SK-N-SH treated with all-trans-retinoic acid at 6 μM for 48 hours (cell line): ENCODE measurements at regions not wholly inside any gene's neighbourhood (a gene's known extent, or its start where the extent isn't known, plus 50 kb on each side); places are given as distances from the start of the nearest gene placed in this dataset.

ENCODE experiments used
- ATAC-seq: fragments of 200-7000 bp; cut with Tn5 transposase; 3 replicates; pipeline ENCODE4 v1.9.1; 2020; ENCODE audit warnings: mild to moderate bottlenecking, moderate library complexity
- ARNTL ChIP-seq: fragments of 450-650 bp; formaldehyde crosslinking; IDR thresholded peaks from 2 replicates; pipeline ENCODE4 v1.5.0; 2020; ENCODE audit warnings: low read depth, mild to moderate bottlenecking, moderate library complexity, borderline replicate concordance
- ESRRG ChIP-seq: fragments of 250-450 bp; sonication (Bioruptor Pico); IDR thresholded peaks from 2 replicates; pipeline ENCODE4 v1.6.1; 2021; ENCODE audit warnings: mild to moderate bottlenecking
- ISL1 ChIP-seq: fragments of 250-450 bp; sonication (Bioruptor Pico); IDR thresholded peaks from 2 replicates; pipeline ENCODE4 v2.1.2; 2022; ENCODE audit warnings: mild to moderate bottlenecking, moderate library complexity
- OSR1 ChIP-seq: fragments of 250-450 bp; sonication (Bioruptor Pico); IDR thresholded peaks from 2 replicates; pipeline ENCODE4 v1.8.0; 2022; ENCODE audit warnings: moderate library complexity, mild to moderate bottlenecking, inconsistent platforms
- RARB ChIP-seq: fragments of 250-450 bp; sonication (Bioruptor Pico); IDR thresholded peaks from 2 replicates; pipeline ENCODE4 v1.8.0; 2021; ENCODE audit warnings: mild to moderate bottlenecking, moderate library complexity
- TCF4 ChIP-seq: fragments of 250-450 bp; sonication (Bioruptor Pico); IDR thresholded peaks from 2 replicates; pipeline ENCODE4 v1.8.0; 2021; ENCODE audit warnings: mild to moderate bottlenecking, moderate library complexity, borderline replicate concordance
- TOX ChIP-seq: fragments of 250-450 bp; sonication (Bioruptor Pico); IDR thresholded peaks from 2 replicates; pipeline ENCODE4 v1.8.0; 2021; ENCODE audit warnings: mild to moderate bottlenecking, moderate library complexity, borderline replicate concordance
- ZC3H10 ChIP-seq: fragments of 250-450 bp; sonication (Bioruptor Pico); IDR thresholded peaks from 2 replicates; pipeline ENCODE4 v1.5.1; 2021; ENCODE audit warnings: mild to moderate bottlenecking, moderate library complexity
- ZFP3 ChIP-seq: fragments of 250-450 bp; sonication (Bioruptor Pico); IDR thresholded peaks from 2 replicates; pipeline ENCODE4 v1.5.0; 2020; ENCODE audit warnings: mild to moderate bottlenecking, moderate library complexity
- ZFP30 ChIP-seq: fragments of 450-650 bp; formaldehyde crosslinking; IDR thresholded peaks from 2 replicates; pipeline ENCODE4 v1.5.0; 2022; ENCODE audit warnings: mild to moderate bottlenecking, moderate library complexity
- ZNF565 ChIP-seq: fragments of 450-650 bp; formaldehyde crosslinking; conservative IDR thresholded peaks from 2 replicates; pipeline ENCODE4 v1.5.0; 2020; ENCODE audit warnings: low read depth, mild to moderate bottlenecking, moderate library complexity
- ZNF70 ChIP-seq: fragments of 450-650 bp; formaldehyde crosslinking; IDR thresholded peaks from 2 replicates; pipeline ENCODE4 v1.5.0; 2020; ENCODE audit warnings: mild to moderate bottlenecking, moderate library complexity
- ZNF8 ChIP-seq: fragments of 450-650 bp; formaldehyde crosslinking; IDR thresholded peaks from 2 replicates; pipeline ENCODE4 v1.5.0; 2020; ENCODE audit warnings: mild to moderate bottlenecking, moderate library complexity
- TF ChIP-seq, protein P1 (sequence below): fragments of 250-450 bp; sonication (Bioruptor Pico); IDR thresholded peaks from 2 replicates; pipeline ENCODE4 v1.5.0; 2020; ENCODE audit warnings: mild to moderate bottlenecking, moderate library complexity
- TF ChIP-seq, protein P2 (sequence below): fragments of 250-450 bp; sonication (Bioruptor Pico); IDR thresholded peaks from 2 replicates; pipeline ENCODE4 v1.8.0; 2021; ENCODE audit warnings: low read depth, mild to moderate bottlenecking, moderate library complexity, borderline replicate concordance
- TF ChIP-seq, protein P3 (sequence below): fragments of 250-450 bp; sonication (Bioruptor Pico); IDR thresholded peaks from 2 replicates; pipeline ENCODE4 v1.5.1; 2020; ENCODE audit warnings: low read depth, mild to moderate bottlenecking, moderate library complexity
- TF ChIP-seq, protein P4 (sequence below): fragments of 250-450 bp; sonication (Bioruptor Pico); IDR thresholded peaks from 2 replicates; pipeline ENCODE4 v1.8.0; 2020; ENCODE audit warnings: mild to moderate bottlenecking, moderate library complexity, borderline replicate concordance
- TF ChIP-seq, protein P5 (sequence below): fragments of 250-450 bp; sonication (Bioruptor Pico); IDR thresholded peaks from 2 replicates; pipeline ENCODE4 v1.5.1; 2021; ENCODE audit warnings: mild to moderate bottlenecking, moderate library complexity

DNA sequence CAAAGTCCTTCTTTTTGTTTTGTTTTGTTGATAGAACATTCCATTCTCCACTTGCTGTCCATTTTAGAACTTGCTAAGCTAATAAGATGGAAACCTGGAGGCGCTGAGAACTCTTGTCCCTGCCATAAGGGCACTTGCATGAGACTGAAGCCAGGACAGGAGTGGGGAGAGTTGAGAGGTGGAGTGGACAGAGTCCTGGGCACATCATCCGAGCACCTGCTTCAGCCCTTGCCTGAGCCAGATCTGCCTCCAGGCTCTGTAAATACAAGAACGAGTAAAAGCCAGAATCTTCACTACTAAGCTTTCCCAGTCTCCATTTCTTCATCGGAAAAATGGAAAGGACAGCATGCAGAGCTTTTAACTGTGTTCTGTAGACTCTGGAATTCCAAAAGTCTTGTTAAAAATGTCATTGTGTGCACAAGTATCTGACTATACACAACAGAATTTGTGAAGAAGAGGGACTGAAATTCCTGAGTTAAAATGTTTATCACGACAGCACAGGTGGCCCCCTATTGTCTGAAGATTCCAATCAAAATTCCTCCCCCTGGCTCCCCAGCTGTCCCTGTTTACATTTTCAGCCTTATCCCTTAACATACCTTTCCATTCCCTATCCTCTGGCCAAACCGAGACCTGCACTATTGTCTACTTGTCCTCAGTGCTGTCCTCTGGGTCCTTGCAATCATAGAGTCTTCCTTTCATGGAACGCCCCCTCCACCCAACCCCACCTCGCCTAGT lies 498.2 kb upstream of the TNP1 start:
- ATAC-seq, result no peak
- TF ChIP-seq, protein P1, sequence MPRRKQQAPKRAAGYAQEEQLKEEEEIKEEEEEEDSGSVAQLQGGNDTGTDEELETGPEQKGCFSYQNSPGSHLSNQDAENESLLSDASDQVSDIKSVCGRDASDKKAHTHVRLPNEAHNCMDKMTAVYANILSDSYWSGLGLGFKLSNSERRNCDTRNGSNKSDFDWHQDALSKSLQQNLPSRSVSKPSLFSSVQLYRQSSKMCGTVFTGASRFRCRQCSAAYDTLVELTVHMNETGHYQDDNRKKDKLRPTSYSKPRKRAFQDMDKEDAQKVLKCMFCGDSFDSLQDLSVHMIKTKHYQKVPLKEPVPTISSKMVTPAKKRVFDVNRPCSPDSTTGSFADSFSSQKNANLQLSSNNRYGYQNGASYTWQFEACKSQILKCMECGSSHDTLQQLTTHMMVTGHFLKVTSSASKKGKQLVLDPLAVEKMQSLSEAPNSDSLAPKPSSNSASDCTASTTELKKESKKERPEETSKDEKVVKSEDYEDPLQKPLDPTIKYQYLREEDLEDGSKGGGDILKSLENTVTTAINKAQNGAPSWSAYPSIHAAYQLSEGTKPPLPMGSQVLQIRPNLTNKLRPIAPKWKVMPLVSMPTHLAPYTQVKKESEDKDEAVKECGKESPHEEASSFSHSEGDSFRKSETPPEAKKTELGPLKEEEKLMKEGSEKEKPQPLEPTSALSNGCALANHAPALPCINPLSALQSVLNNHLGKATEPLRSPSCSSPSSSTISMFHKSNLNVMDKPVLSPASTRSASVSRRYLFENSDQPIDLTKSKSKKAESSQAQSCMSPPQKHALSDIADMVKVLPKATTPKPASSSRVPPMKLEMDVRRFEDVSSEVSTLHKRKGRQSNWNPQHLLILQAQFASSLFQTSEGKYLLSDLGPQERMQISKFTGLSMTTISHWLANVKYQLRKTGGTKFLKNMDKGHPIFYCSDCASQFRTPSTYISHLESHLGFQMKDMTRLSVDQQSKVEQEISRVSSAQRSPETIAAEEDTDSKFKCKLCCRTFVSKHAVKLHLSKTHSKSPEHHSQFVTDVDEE, result no peak
- TF ChIP-seq ARNTL (CRISPR knock-in tag) (no peak), ZFP3 (CRISPR knock-in tag) (no peak), TCF4 (CRISPR knock-in tag) (no peak), ISL1 (CRISPR knock-in tag) (no peak), ZC3H10 (CRISPR knock-in tag) (no peak), ESRRG (CRISPR knock-in tag) (no peak), RARB (CRISPR knock-in tag) (no peak), OSR1 (CRISPR knock-in tag) (no peak), TOX (CRISPR knock-in tag) (no peak), ZFP30 (CRISPR knock-in tag) (no peak), ZNF8 (CRISPR knock-in tag) (no peak)
- TF ChIP-seq, protein P2, sequence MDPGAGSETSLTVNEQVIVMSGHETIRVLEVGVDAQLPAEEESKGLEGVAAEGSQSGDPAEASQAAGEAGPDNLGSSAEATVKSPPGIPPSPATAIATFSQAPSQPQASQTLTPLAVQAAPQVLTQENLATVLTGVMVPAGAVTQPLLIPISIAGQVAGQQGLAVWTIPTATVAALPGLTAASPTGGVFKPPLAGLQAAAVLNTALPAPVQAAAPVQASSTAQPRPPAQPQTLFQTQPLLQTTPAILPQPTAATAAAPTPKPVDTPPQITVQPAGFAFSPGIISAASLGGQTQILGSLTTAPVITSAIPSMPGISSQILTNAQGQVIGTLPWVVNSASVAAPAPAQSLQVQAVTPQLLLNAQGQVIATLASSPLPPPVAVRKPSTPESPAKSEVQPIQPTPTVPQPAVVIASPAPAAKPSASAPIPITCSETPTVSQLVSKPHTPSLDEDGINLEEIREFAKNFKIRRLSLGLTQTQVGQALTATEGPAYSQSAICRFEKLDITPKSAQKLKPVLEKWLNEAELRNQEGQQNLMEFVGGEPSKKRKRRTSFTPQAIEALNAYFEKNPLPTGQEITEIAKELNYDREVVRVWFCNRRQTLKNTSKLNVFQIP (CRISPR knock-in tag), result no peak
- TF ChIP-seq, protein P3, sequence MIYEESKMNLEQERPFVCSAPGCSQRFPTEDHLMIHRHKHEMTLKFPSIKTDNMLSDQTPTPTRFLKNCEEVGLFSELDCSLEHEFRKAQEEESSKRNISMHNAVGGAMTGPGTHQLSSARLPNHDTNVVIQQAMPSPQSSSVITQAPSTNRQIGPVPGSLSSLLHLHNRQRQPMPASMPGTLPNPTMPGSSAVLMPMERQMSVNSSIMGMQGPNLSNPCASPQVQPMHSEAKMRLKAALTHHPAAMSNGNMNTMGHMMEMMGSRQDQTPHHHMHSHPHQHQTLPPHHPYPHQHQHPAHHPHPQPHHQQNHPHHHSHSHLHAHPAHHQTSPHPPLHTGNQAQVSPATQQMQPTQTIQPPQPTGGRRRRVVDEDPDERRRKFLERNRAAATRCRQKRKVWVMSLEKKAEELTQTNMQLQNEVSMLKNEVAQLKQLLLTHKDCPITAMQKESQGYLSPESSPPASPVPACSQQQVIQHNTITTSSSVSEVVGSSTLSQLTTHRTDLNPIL, result no peak
- TF ChIP-seq, protein P4, sequence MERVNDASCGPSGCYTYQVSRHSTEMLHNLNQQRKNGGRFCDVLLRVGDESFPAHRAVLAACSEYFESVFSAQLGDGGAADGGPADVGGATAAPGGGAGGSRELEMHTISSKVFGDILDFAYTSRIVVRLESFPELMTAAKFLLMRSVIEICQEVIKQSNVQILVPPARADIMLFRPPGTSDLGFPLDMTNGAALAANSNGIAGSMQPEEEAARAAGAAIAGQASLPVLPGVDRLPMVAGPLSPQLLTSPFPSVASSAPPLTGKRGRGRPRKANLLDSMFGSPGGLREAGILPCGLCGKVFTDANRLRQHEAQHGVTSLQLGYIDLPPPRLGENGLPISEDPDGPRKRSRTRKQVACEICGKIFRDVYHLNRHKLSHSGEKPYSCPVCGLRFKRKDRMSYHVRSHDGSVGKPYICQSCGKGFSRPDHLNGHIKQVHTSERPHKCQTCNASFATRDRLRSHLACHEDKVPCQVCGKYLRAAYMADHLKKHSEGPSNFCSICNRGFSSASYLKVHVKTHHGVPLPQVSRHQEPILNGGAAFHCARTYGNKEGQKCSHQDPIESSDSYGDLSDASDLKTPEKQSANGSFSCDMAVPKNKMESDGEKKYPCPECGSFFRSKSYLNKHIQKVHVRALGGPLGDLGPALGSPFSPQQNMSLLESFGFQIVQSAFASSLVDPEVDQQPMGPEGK (CRISPR knock-in tag), result no peak
- TF ChIP-seq, protein P5, sequence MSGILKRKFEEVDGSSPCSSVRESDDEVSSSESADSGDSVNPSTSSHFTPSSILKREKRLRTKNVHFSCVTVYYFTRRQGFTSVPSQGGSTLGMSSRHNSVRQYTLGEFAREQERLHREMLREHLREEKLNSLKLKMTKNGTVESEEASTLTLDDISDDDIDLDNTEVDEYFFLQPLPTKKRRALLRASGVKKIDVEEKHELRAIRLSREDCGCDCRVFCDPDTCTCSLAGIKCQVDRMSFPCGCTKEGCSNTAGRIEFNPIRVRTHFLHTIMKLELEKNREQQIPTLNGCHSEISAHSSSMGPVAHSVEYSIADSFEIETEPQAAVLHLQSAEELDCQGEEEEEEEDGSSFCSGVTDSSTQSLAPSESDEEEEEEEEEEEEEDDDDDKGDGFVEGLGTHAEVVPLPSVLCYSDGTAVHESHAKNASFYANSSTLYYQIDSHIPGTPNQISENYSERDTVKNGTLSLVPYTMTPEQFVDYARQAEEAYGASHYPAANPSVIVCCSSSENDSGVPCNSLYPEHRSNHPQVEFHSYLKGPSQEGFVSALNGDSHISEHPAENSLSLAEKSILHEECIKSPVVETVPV (CRISPR knock-in tag), result no peak

DNA sequence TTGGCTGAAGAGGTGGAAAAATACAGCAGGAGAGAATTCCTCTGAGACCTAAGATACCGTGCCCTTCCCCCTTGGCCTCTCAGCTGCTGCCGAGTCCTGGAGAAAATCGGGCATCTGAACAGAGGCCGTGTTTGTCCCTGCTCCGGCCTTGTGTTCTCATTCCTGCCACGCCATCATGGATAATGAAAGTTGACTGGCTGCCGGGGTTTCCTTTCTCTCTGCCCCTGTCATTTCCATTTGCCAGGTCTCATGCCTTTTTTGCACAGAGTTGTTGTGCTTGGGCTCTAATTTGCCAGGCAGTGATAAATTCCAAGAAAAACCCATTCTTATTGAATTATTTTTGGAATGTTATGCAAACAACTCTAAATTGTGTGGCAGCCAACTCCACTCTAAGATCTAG lies 496.9 kb upstream of the TNP1 start:
- ATAC-seq, result peak; percentile 38
- no peak for TF ChIP-seq TCF4 (CRISPR knock-in tag)
- TF ChIP-seq ISL1 (CRISPR knock-in tag), result no peak
- no peak for TF ChIP-seq ZC3H10 (CRISPR knock-in tag)
- TF ChIP-seq, protein P1, result no peak
- TF ChIP-seq ZNF565 (CRISPR knock-in tag), result no peak
- TF ChIP-seq, protein P4 (CRISPR knock-in tag), result no peak
- TF ChIP-seq ESRRG (CRISPR knock-in tag), result no peak
- TF ChIP-seq ARNTL (CRISPR knock-in tag), result no peak
- no peak for TF ChIP-seq ZNF70 (CRISPR knock-in tag)
